HG02571 (cell line): ENCODE measurements at regions not wholly inside any gene's neighbourhood (a gene's known extent, or its start where the extent isn't known, plus 50 kb on each side); places are given as distances from the start of the nearest gene placed in this dataset.
"Not testable (repeated sequence)": the region's sequence is repeated elsewhere in the genome, so short reads cannot be mapped to it uniquely, and the experiment has no call there.

Experiments used
- ATAC-seq: cut with Tn5 transposase; IDR thresholded peaks from one replicate; pipeline ENCODE4 v1.9.1; 2021; ENCODE audit warnings: mild to moderate bottlenecking, moderate library complexity; ENCODE audit not compliant: unreplicated experiment

DNA sequence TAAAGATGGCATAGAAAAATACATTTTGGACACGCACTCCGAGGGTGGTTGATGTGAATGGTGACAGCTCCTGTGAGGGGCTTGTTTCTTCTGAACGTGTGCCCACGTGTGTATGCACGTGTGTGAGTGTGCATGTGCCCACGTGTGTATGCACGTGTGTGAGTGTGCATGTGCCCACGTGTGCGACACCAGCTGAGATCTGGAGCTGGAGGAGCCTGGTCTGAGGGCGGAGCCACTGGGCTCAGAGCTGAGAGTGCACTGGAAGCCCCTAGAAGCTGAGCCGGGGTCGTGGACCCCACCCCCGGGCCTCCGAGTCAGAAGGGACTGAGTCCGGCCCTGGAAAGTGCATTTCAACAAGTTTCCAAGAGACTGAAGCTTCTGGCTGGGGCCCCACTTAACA is 282.5 kb upstream of the IRX4 start:
- ATAC-seq: no peak

DNA sequence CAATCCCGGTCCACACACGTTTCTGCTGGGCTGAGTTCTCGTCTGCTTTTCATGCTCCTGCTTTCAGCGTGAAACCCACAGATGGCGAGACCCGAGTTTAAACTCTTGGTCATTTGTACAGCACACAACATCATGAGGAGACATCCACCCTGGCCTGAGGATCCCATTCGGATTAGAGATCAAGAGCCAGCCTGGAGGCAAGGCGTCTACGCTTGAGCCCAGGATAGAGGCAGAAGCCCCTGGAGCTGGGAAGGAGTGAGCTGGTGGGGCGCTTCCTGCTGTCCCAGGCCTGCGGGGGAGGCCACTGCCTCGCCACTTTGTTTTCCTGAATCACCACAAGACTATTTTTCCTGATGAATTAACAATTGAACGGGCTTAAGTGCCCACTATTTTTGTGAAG is 281.9 kb upstream of the IRX4 start:
- no peak for ATAC-seq

DNA sequence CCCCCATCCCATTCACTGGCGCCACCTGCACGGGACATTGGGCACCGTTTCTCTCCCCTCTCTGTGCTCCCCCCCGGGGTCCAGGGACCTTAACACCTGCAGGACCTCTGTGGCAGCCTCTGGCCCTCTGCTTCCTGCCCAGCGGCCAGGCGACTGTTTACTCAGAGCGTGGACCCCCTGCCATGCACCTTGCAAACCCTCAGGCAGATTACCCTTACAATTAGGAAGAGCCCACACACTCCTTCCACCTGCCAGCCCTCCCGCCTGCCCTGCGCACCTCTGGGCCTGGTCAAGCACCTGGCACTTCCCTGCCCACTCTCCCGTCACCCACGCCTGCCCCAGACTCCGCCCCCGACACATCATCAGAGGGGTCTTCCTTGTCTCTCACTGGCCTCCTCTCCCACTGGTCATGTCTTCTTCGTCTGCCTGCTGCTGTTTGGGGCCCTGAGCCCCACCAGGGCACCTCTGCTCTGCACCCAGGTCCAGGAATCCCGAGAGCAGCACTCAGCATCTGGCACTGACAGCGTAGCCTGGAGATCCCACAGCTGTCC is 281.3 kb upstream of the IRX4 start:
- no peak for ATAC-seq

DNA sequence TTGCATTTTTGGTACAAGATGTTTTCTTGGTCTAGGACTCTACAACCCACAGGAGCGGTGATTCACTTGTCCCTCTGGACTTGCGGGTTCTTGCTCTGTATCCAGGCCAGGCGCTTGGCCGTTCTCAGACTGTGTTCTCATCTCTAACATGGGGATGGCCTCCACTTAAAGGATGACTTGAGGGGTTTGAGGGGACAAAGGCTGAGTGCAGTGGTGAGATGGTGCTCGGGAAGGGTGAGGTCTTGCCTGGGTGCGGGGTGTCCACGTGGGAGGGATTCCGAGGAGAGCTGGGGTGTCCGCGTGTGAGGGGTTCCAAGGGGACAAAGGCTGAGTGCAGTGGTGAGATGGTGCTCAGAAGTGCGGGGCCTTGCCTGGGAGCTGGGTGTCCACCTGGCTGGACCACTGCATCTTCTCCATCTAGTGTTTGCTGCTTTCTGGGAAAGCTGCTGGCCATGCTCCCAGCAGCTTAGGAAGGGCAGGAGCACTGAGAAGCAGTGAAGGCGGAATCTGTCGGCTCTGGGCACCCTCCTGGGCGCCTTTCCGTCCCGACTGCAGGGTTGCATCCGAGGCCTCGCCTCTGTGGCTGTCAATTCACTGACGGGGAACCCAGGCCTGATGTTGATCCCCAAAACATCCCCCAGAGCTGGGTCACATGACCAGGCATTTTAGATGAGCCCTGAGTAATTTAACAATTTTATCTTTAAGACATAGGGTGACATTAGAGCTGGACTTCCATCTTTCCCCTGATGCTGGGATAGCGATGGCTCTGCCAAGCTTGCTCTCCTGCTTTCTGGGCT is 280.5 kb upstream of the IRX4 start:
- ATAC-seq: no peak

DNA sequence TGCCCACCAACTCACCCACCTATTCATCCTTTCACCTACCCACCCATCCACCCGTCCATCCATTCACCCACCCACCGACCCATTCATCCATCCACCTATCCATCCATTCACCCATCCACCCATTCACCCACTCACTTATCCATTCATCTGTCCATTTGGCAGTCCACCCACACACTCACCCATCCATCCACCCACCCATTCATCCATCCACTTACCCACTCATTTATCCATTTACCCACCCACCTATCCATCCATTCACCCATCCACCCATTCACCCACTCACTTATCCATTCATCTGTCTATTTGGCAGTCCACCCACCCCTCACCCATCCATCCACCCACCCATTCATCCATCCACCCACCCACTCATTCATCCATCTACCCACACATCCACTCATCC is 278.1 kb upstream of the IRX4 start:
- ATAC-seq: no peak

DNA sequence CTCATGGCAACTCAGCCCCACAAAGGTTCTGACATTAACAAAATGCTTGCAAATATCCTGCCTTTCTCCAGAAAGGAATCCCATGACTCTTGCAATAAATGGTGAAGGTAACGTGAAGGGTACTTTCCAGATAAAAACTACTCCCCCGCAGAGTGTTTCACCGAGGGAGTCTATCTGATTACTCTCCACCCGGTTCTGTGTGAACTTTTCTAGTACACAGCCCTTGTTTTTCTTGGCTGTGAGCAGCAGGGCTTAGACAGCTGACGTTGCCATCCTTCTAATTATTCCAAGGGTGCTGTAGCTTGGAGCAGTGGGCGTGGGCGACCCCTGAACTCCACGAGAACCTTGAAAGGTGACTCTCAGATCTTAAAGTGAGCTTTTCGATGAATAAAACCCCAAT is 276.0 kb upstream of the IRX4 start:
- no peak for ATAC-seq

DNA sequence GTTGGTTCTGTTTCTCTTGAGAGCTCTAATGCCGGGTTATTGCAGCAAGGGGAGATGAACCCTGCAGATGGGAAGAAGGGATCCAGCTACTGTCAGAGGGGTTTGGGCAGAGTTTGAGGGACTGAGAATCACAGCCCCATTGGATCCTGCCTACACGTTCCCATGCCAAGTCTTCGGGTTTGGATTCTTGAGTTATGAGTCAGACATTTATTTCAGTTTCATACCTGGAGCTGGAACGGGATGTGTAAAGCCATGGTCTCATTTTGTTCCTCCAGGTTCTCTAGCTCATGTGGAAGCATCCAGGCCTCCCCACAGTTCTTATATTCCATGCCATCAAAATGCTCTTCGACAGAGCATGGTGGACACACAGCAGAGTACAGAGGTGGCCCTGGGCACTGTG is 275.4 kb upstream of the IRX4 start:
- no peak for ATAC-seq

DNA sequence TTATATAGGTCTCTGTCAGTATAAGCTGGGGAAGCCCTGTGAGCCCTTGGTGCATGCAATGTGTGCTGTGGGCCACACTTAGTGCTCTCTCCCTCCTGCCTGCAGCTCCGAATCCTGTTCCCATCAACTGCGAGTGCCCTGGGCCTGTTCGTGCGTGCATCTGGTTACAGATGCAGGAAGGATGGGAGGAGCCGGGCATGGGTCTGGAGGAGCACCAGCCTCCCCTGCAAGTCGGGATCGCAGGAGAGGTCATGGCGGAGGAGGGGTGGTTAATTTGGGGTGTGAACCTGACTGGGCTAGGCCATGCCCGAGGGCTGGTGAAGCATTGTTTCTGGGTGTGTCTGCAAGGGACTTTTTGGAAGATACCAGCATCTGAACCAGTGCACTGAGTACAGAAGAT is 274.6 kb upstream of the IRX4 start:
- ATAC-seq: no peak

DNA sequence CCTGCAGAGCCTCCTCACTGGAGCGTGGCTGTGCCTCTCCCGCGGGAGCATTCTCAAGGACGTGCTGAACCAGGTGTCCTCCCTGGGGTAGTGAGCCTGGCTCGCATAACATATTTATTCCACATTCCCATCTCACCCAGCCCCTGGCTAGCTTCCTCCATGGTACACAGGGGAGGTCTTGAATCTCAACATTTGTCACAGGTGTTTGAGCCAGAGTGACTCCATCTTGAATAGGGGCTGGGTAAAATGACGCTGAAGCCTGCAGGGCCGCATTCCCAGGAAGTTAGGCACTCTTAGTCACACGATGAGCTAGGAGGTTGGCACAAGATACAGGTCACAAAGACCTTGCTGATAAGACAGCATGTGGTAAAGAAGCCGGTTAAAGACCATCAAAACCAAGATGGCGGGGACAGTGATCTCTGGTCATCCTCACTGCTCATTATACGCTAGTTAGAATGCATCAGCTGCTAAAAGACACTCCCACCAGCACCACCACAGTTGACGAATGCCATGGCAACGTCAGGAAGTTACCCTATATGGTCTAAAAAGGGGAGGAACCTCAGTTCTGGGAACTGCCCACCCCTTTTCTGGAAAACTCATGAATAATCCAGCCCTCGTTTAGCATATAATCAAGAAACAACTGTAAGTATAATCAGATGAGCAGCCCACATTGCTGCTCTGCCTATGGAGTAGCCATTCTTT is 273.8 kb upstream of the IRX4 start:
- no peak for ATAC-seq

DNA sequence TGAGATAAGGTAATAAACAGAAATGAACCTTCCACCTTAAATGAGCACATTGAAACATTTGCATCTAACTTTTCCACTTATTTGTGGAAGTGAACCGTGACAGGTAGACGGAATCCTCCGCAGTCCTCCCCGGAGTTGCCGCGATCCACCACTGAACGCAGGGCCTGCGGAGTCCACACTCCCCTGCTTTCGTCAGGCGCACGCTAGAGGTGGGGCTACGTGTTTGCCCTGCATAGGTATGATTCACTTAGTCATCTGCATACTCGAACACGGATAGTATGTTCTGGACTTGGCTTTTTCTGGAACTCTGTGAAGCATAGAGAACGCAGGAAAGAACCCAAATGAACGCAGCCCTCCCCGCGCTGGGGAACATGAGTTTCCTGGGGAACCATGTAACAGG is 272.8 kb upstream of the IRX4 start:
- no peak for ATAC-seq

DNA sequence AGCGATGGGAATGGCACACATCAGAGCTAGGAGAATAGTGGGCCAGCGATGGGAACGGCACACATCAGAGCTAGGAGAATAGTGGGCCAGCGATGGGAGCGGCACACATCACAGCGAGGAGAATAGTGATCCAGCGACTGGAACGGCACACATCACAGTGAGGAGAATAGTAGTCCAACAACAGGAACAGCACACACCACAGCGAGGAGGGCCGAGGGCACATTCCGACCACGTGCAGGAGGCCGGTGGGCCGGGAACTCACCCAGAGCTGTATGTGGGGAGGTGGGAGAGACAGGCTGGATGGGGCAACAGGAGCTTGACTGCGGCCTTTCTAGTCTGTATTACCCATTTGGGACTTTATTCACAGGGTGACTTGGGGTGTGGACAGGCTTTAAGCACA is 271.1 kb upstream of the IRX4 start:
- no peak for ATAC-seq

DNA sequence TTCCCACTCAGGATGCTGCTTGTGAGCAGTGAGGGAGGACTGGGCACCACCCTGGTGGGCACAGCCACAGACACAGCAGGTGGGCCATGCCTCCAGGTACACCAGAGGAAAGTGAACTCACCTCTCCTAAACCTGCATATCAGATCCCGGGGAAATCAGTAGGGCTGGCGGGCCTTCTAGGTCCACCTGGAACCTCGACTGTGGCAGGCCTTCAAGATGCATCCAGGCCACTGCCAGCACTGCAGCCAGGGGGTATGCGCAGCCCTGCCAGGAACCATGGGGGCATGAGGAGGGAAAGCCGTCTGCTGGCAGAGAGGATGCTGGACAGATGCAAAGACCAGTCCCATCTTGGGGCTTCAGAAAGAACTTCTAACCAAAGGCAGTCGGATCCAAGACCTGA is 270.6 kb upstream of the IRX4 start:
- no peak for ATAC-seq

DNA sequence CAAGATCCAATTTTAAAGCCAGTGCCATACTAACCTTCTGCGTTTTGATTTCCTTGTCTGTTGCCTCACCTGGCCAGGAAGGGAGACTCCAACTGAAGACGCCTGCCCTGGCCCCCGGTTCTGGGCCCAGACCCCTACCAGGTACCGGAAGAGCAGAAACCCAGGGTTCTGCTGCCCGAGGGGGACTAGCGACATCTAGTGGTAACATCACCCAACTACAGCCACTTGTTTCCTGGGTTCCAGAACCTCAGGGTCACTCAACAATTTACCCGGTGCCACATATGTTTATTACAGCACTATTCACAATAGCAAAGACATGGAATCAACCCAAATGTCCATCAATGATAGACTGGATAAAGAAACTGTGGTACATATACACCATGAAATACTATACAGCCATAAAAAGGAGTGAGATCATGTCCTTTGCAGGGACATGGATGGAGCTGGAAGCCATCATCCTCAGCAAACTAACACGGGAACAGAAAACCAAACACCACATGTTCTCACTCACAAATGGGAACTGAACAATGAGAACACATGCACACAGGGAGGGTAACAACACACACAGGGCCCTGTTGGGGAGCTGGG is 268.7 kb upstream of the IRX4 start:
- ATAC-seq: not testable (repeated sequence)

DNA sequence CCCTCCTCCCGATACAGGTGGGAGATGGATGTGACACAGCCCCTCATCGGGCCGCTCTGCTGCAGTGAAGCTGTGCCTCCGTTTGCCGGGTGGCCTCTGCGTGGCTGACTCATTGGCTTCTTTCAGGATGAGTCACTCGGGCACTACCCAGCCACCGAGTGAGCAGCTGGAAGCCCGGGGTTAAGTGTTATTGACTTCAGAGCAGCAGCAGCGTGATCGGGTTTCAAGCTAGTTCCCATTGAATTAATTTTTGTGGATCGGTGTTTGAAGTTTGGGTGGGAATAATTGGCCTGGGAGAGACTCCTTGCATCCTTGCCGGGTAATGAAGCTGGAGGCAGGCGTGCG is 266.4 kb upstream of the IRX4 start:
- no peak for ATAC-seq

DNA sequence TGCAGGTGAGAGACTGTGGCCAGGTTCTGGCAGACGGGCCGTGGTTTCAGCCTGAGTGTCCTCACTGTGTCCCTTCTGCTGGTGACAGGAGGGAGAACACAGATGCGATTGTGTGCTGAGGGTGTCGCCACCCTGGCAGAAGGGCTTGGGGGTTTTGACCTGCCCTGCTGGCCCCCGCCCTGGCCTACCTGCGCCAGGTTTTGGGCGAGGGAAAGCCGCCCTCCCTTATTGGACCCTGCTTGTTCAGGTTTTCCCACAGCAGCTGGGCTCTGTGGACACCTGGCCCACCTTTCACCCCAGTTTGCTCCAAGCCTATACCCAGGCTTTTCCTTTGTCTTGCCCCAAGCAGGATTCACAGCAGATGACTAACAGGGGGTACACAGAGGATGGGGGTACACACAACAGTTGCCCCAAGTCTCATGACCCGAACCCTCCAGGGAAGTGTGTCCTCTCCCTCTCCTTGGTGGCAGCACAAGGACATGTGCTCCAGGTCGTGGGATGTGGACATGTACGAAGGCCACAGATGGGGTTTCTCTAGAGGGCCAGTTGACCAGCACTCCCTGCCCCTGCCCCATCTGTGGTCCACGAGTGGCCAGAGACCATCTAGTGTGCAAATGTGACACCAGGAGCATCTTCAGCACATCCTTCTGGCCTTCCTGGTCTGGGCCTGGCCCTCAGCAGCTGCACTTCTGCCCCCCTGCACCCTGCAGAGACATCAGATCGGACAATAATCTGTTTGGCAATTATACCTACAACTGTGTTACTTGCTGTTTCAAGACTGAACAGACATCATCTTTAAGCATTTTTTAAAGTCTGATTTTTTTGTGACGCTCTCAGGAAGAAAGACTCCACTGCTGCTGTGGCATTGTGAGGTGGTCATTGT is 265.8 kb upstream of the IRX4 start:
- ATAC-seq: no peak

DNA sequence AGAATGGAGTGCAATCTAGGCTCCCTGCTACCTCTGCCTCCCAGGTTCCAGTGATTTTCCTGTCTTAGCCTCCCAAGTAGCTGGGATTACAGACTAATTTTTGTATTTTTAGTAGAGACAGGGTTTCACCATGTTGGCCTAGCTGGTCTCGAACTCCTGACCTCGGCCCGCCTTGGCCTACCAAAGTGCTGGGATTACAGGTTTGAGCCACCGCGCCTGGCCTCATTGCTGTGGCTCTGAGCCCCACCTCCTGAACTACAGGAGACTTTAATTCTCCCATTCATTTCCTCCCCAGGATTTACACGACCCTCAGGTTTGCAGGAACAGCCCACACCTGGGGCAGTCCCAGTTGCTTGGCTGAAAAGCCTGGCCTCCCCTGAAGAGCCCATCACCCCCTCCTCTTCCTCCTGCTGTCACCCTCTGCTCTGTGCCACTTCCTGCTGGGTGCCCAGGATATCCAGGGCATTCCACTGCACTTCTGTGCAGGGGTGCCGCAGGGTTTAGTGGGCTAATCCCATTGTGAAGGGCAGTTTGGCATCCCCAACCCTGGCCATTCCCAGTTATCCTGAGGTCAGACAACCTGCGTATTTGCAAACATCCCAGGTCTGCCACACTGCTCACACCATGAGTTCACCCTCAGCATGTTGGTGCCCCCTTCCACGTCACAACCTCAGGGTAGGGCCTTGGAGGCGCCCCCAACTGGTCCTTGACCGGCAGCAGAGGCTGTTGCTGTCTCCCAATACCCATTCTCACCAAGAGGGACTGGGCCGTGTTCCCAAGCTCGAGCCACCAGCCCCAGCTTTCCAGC is 265.0 kb upstream of the IRX4 start:
- no peak for ATAC-seq

DNA sequence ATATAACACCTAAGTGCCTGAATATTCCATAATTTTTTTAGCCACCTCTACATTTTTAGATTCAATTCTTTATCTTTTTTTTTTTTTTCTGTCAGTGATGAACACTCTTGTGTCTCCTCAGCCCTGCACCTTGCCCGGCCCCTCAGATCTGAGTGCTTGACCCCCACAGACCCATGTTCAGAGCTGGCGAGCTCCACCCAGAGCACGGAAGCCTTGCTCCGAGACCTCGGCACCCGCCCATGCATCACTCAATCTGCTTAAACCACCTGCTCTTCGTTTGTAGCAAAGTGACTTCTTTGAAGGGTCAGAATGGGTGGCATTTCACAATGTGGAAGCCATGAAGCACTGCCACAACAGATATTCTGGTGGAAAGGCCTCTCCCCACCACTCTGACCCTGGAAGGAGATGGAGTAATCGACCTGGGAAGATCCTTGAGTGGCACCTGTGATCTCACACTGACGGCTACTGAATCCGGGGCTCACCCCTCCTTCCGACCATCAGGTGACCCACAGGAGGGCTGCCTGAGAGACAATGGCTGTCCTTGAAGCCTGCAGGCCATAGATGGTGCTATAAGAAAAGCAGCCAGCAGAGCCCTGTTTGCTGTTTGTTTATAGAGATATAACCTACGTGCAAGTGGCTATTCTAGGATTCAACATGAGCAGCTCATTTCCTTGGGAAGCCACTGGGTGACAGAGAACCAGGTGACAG is 261.1 kb upstream of the IRX4 start:
- no peak for ATAC-seq

DNA sequence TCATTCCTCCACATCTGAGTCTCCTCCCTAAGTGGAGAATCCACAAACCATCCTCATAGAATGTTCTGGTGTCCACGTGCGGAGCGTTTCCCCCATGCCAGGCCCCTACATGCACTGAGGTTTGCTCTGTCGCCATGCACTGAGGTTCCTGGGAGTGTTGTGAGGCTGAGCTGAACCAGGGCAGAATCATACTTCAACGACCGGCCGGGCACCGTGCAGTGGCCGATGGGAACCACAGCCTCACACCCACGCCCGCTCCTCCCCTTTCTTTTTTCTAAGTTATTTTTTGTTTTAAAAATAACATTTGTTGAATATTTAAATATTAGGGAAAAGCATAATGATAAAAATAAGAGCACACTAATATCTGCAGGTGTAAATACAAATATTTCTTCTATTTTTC is 260.4 kb upstream of the IRX4 start:
- no peak for ATAC-seq

DNA sequence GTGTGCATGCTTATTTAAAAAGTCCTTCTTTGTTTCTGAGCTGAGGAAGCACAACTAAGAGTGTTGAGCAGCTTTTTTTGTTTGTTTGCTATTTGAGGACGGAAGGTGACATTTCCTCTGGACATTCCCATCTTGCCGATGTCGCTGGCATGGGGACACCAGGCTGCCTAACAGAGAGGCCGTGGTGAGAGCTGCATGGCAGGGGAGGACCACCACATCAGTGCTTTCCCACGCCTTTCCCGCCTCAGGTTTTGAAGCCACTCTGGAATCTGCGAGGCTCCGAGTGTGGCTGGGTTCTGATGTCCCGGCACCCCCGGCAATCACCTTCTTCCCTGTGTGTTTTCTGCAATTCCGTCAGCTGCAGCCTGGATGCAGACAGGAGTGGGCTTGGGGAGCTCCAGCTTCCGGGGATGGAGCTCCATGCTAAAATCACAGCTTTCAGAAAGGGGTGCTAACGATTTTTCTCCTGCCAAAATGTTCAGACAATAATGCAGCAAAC is 259.8 kb upstream of the IRX4 start:
- no peak for ATAC-seq
